Islet precursor cell (in vitro differentiated cells): ENCODE measurements at regions not wholly inside any gene's neighbourhood (a gene's known extent, or its start where the extent isn't known, plus 50 kb on each side); places are given as distances from the start of the nearest gene placed in this dataset.
"Not testable (repeated sequence)": the region's sequence is repeated elsewhere in the genome, so short reads cannot be mapped to it uniquely, and the experiment has no call there.

Experiments
- DNase-seq: peaks from one replicate; pipeline ENCODE4 v3.0.0-alpha.2; 2018

DNA sequence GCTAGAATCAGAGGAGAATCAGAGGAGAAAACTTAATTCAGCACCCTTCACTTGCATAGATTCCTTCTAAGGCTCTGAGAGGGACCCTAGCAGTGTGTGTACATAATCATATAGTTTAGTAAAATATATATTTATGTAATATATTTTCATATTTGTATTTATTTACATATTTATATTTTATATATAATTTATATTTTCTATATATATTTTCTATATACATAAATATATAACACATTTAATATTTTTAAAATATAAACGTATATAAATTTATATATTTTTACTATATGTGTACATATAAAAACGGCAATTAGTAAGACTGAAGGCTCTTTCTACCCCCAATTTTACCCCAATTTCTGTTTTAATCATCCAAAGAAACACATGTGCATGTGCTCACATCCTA is 80.3 kb downstream of the NXPE2 start:
- no peak for DNase-seq

DNA sequence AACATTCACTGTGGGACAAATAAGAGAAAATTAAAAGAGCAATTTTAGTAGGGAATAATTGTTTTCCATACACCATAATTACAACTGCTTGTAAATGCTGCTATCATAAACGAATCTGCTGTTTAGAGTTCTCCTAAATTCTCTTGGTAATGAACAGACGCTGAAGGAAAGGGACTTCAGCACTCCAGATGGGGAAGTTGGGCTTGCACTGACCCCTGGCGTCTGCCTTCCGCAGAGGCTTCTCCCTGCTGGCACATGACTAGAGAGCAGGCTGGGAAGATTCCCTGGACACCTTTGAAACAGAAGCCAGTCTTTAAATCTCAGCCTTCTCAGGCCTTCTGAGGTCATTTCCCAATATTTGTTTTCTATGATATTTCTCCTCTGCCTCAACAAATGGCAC is 84.1 kb downstream of the NXPE2 start:
- DNase-seq = peak; percentile 84

DNA sequence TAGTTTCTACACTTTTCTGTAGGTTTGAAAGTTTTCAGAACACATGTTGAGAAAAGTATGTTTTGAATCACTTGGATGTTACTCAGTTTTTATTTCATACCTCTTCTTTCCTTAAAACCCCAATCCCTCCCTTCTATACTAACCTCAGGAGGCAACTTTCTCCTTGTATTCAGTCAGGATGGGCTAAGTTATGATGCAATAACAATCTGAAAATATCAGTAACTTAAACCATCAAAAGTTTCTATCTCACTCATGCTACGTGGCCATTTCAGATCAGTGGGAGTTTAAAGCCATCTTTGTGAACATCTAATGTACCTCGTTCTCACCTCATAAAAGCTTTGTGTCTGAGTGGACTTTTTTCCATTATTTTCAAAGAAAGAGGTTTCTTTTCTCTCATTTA is 86.2 kb downstream of the NXPE2 start:
- DNase-seq = no peak

DNA sequence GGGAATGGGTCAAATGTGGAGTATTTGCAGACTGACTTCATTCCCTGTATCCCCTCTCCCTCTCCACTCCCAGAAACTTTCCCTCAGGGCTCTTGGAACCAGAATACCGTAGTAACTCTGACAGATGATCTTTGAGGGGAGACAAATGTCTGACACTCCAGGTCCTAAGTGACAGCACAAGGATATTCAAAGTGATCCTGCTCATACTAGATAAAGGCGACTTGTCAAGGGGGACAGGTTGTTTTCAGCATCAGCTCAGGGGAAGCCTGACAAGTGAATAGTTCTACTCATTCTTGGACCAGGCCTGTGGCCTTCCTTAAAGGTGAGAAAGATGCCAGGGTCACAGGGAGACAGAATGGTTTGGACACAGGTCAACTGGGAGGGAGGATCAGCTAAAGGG is 92.8 kb downstream of the NXPE2 start:
- no peak for DNase-seq

DNA sequence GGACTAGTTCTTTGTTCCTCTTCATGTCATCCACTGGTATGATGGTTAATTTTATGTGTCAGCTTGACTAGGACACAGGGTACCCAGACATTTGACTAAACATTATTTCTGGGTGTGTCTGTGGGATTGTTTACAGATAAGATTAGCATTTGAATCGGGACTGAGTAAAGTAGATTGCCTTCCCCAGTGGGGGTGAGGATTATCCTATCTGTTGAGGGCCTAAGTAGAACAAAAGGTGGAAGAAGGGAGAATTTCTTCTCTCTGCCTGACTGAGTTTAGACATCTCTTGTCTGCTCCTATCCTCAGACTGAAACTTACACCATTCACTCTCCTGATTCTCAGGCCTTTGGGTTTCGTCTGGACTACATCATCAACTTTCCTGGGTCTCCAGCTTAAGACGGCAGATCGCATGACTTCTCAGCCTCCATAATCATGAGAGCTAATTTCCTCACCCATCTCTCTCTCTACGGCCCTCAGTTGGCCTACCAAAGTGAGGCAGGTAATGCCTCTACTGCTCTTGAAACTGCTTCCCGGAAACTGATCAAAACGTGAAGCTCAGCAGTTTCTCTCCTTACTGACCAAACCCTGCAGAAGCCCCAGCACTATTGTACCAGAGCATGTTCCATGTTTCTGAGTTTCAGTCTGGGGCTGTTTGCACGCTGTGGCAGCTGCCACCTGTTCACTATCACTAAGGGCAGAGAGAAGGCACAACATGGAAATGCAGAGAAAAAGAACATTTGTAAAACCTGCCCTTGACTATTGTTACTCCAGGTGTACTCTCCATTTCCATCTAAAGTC is 95.4 kb downstream of the NXPE2 start:
- DNase-seq = no peak

DNA sequence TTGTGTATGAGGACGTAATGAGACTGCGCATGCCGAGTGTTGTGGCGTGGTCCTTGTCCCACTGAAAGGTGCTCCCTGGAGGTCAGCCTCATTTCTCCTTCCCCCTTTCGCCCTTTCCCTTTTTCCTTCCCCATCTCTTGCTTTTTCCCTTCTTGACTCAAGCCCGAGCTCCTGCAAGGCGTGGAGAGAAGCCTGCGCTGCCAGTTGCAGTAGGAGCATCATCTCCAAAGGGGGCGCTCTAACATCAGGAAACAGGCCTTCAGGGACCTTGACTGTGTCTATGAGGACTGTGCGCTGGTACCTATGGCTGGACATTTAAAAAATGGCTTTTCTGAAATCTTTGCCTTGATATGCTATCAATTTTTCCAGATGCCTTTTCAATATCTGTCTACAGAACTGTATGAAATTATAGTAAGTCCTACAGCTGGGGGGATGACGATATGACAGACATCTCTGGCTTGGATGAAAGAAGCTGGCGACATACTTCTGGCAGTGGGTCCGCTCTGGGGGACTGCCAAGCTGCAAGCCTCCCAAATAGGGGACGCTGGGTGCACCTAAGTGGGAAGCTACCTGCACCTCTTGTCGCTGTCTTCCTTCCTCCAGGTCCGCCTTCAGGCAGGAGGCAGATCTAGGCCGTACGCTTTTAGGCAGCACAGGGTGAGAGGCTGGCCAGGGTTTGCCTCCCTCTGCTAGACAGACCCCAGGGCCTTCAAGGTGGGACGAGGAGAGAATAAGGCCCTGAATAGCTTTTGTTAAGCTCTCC is 96.5 kb downstream of the NXPE2 start:
- peak; percentile 91 for DNase-seq

DNA sequence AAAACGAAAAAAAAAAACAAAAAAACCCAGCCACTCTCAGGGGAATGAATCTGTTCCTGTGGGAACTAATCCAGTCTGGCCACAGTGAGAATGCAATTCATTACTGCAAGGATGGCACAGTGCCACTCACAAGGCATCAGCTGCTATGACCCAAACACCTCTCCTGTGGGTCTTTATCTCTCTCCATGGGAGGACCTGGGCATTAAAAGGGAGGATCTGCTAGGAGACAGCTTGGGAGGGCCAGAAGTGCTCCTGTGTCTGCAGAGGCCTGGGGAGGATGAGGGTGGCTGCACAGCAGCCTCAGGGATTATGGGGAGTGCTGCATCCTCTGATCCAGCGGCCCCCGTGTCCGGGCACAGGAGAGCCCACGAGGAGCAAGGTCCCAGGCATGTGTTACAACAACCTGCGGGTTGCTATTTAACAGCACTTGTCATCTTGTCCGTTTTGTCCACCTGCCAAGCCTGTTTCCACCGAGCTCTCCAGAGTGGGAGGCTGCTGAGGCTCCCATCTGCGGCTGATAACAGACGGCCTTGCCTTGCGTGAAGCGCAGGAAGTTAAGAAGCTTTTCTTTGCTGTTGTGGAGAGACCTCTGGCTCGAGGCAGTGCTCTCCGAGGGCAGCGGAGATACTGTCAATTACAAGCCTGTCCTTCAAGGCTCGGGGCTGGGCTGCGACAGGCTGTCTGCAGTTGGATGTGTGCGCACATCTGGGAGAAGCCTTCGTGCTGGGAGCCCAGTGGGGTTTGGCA is 97.7 kb downstream of the NXPE2 start:
- DNase-seq = peak; percentile 57

DNA sequence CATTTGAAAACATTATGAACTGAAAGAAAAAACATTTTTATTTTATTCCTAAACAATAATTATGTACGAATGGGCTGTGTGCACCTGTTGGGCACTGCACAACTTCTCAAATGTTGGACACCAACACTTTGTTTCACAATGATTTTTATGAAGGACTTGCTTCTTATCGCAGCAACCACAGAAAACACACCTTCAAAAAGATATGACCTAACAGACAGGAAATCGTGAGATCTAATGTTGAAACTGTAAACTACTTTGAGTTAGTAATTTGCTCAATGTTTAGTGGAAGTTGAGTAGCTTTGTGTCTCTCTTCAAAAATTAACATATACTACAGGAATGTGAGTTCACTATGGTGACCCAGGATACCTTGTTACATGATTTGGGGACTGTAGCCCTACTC is 98.6 kb downstream of the NXPE2 start:
- no peak for DNase-seq

DNA sequence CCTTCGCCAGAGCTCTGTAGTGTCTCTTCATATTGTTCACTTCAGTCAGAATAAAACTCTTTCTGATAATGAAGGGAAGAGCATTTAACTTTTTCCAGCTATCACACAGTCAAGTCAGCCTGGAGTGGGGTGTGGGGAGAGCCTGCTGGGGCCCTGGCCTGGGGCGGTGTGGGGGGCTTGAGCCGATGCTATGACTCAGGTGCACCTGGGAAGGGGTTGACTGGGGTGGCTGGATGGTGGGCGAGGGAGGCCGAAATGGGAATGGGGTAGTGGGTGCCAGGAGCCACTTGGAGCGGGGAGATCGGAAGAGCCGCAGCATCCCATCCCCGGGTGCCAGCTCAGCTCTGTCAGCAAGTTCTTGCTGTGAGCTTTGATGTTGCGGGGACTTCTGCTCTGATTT is 100.9 kb downstream of the NXPE2 start:
- DNase-seq = no peak

DNA sequence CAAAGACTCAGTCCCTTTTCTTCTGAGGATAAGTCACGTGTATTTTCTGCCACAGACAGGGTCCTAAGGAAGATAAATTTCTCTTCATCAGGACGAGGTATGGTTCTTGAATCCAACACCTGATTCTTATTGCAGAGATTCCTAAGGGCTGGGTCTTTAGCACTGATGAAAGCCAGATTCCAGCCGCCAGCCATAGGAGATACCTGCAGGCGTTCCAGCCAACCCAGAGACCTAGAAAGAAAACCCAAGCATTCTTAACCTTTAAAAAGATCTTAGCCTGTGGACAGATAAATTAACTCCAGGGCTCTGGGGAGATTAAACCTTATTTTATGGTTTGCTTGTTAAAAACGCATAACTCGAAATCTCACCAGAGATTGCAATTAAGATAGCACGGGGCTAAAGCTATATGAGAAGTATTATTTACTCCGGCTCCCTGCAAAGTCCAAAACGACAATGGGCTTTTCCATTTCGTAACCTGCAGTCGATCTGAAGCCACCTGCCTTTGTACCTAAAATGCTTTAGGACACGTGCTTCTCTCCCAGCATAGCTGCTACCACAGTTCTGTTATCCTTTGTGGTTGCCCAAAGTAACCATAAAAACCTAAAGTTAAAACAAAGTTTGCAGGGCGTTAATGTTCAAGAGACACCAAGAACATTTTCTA is 104.5 kb downstream of the NXPE2 start:
- peak; percentile 68 for DNase-seq

DNA sequence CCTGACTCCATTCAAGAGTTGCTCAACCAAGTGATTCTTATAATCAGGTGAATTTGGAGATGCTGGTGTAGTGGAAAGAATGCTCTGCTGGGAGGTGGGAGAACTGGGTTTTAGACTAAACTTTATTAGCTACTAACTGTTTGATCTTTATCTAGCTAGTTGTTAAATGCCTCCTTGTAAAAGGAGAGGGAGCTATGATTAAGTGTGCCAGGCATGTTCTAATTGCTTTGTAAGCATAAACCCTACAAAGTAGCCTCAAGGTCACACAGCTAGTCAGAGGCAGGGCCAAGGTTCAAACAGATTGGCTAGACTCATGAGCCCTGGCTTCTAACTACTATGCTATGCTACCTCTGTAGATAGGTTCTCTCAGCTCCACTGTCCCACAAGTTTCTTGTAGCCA is 105.5 kb downstream of the NXPE2 start:
- DNase-seq = peak; percentile 78

DNA sequence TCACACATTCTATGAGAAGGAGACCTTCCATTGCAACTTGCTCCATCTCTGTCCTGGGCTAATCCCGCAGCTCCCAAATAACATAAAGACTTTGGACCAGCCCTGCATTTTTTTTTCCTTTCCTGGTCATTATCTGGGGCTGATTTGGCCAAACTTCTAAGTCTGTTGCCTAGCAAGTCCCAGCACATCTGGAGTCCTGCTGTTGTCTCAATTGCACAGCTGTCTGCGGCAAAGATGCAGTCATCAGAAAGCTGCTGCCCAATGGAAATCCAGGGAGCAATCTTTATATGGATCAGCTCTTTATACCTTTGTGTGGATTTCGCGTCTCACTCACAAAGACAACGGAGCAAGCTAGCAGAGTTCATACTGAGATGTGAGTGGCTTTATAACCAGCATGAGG is 105.9 kb downstream of the NXPE2 start:
- DNase-seq = no peak

DNA sequence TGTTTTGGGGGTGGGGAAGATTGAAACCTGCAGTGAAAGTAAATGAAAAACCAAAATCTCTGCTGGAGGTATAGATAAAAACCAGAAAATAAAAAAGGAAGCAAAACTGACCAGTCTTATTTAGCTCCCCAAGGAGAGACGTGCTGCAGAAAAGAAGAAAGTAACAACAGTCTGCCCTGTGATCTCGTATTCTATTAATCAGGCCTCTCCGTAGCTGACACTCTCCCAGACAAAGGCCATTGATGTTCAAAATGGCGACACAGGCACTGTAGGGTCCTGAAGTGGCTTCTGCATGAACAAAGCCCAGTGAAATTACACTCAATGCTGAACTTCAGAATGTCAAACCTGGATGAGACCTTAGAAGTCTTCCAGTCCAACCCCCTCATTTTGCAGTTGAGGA is 106.6 kb downstream of the NXPE2 start:
- no peak for DNase-seq

DNA sequence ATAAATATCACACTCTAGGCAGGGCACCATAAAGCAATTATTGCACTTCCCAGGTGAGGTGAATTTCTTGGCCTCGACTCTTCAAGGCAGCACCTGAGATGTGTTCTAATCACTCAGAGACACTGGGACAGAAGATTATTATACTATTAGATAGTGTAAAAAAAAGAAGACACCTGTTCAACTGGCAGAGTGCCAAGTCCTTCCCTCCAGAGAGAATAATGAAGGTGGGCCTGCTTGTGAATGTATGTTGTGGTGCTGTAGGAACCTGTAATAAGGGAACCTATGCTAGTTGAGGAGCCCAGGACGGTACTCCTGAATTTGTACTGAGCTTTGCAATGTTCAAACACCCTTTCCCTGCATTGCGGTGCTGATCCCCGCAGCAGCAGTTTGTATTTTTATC is 107.5 kb downstream of the NXPE2 start:
- no peak for DNase-seq

DNA sequence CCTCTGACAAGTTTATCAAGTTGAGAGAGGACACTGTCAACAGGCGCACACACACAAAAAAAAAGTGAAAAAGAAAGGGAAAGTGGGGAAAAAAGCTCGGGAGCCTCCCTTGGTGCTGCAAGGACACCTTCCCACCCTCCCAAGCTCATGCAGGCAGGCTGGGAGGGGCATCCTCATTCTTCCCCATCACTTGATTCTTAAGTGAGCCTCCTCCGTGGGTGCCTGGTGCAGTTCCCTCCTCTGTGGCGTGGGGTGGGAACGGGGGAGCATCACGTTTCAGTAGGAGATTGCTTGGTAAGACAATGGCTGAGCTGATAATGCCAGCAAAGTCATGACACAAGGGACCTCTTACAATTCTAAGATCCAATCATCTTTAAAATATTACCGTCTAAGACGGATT is 108.8 kb downstream of the NXPE2 start:
- no peak for DNase-seq

DNA sequence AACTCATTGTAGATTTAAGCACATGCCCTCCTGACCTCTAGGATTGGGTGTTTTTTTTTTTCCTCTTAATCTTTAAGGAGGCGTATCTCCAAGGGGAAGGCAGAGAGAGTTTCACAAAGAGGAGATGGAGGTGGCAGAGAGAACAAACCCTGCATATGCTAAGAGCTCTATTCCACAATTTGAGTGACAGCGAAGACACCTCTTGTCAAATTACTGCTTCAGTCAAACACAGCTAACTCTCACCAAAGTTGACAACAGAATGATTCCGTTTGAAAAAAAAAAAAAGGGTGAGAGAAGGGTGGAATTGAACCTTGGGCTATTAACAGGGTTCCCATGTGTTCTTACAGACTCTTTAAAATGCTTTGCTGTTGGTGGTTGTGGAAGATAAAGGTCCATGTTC is 112.6 kb downstream of the NXPE2 start:
- DNase-seq = no peak

DNA sequence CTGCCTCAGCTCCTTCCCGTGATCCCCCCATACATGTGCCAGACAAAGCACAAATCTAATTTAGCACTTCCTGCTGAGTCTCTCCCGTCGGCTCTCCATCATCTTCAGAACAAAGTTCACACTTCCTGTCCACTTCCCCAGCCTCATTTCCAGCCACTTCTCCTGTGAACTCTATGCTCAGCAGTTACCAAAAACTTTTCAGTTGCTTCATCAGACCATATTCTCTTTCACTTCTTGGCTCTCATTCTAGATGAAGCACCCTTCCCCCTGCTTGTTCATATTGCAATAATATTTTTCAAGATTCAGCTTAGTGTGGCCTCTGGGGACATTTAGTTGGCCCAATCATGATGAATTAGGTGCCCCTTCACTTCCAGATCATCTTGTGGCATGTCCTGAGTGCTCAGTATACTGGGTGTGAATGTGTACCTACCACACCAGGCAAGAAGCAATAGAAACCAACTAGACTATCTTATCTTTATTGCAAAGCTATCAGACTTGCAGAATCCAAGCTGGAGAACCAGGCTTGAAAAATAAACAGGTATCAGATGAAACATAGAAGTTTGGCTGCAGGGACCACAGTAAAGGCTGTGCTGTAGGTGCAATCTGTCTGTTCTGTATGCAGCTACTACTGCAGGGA is 115.8 kb downstream of the NXPE2 start:
- DNase-seq = no peak

DNA sequence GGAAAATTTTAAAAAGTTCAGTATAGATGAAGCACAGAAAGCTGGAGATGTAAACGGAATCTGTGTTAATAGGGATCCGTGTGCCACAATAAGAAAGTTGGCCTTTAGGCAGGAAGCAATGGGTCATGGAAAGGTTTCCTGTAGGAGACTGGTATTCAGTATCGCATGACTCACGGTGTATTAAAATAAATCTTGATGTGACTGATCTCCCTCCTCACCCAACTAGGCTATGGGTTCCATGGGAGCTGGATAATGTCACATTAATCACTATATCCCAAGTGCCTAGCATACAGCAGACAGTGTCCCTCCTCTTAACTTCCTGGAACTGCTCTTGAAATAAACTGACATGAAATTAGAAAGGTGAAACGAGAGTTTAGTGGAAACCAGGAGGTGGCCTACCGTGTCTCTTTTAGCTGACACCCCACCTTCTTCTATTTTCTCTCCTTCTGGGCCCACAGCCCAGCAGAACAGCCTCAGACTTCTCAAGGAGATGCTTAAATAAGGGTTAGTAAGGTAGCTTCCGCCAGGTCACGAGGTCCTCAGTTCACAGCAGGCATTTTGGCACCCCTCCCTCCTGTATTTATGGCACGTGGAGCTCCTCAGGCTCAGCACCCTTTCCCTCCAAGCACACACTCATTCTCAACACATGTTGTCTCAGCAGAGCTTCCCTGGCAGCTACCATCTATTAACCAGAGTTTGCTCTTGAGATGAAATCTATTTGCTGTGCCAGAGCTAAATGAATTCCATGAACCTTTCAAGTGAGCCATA is 118.8 kb downstream of the NXPE2 start:
- no peak for DNase-seq

DNA sequence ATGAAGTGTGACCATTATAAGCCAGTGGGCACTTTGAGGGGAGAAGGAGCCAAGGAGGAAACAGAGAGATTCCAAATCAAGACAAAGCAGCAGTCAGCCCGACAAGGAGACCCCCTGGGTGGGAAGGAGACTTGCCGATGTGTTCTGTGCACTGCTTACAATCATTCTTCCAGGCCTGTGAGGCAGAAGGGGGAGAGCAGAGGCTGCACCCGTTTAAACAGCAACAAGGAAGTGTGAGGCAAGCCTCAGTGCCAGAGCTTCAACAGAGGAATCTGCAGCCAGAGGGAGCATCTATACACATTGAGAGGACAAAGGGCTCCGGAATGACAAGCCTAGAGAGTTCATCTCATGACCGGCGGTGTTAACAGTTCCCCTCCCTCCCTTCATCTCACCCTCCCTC is 121.1 kb downstream of the NXPE2 start:
- DNase-seq = peak; percentile 69

DNA sequence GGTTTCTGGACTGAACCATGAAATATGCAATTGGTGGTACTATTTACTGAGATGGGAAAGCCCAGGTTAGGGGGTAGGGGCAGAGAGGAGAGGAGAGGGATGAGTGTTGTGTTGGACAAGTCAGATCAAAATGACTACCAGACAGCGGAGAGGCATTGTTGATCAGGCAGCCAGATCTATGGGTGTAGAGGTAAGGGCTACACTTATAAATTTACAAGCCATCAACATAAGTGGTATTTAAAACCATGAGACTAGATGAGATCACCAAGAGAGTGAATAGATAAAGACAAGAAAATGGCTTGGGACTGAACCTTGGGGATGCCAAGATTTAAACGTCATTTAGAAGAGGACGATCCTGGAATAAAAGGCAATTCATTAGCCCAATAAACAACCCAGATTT is 123.4 kb downstream of the NXPE2 start:
- no peak for DNase-seq

DNA sequence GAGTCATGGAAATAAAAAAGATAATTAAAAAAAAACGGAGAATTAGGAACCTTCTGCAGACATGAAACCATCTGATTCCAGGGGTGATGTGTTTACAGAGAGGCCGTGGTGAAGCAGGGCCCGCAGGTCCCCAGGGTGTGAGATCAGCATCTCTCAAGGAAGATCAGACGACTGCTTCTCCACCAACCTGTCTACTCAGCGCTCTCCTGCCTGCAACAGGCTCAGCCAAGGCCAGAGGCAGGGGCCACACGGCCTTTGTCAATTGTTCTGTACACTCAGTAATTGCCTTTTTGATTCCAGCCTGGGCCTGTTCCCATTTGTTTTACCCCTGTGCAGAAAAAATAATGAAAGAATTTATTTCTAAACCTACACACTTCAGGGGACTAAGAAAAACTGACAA is 124.6 kb downstream of the NXPE2 start:
- DNase-seq = no peak

DNA sequence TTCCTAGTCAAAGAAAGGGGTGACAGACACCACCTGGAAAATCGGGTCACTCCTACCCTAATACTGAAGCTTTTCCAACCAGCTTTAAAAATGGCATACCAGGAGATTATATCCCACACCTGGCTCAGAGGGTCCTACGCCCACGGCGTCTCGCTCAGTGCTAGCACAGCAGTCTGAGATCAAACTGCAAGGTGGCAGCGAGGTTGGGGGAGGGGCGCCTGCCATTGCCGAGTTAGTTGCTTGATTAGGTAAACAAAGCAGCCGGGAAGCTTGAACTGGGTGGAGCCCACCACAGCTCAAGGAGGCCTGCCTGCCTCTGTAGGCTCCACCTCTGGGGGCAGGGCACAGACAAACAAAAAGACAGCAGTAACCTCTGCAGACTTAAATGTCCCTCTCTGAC is 127.1 kb downstream of the NXPE2 start:
- DNase-seq = not testable (repeated sequence)
